ENCODE measurements at regions not wholly inside any gene's neighbourhood (a gene's known extent, or its start where the extent isn't known, plus 50 kb on each side); places are given as distances from the start of the nearest gene placed in this dataset.

DNA sequence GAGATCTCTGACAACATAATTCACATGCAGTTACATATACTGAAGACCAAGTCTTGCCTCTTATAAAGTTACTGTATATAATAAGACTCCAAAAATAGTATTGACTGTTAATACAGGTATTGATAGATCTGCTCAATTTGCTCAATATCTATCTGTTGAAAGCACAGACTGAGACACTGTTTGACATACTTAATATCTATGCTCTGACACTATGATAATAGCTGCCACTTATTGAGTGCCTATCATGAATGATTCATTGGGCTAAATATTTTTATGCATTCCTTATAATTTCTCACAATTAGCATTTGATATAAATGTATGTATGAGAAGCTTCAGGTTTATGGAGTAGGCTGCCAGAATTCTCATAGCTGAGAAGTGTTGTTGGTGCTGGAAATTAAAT lies 1600.9 kb upstream of the IGFBP7 start:
- H3K9me3 Mint-ChIP-seq: peaks cover 9% of the 10 kb centered on the region; the same call in 1 of the 3 replicates
- H3K27ac Mint-ChIP-seq: no peak overlapping the region
- Histone ChIP-seq H3K27me3 (ENCODE audit: insufficient read depth) (no peaks in the 10 kb centered on the region), H3K36me3 (ENCODE audit: insufficient read depth) (no peaks in the 10 kb centered on the region), H3F3A (replicated peaks; ENCODE audit: low read depth) (no peaks in the 10 kb centered on the region), H3K79me2 (replicated peaks; ENCODE audit: insufficient read depth) (no peaks in the 10 kb centered on the region), H3K4me2 (no peak overlapping the region), H3K27ac (ENCODE audit: low read depth) (no peak overlapping the region), H2AFZ (no peak overlapping the region), H3K4me3 (no peak overlapping the region), H3K9me2 (ENCODE audit: insufficient read depth) (no peaks in the 10 kb centered on the region), H3K4me1 (ENCODE audit: insufficient read depth) (no peaks in the 10 kb centered on the region), H4K20me1 (replicated peaks; ENCODE audit: insufficient read depth) (no peaks in the 10 kb centered on the region)
- H3K4me3 Mint-ChIP-seq: no peak overlapping the region
- no peaks in the 10 kb centered on the region for H3K4me1 Mint-ChIP-seq
- ATAC-seq (no peak), DNase-seq (ENCODE audit: low spot score) (no peak)
- no peak for TF ChIP-seq JUNB (IDR thresholded peaks at IDR 0.05; ENCODE audit: unreplicated experiment)
- TF ChIP-seq EZH2phosphoT487 (IDR thresholded peaks at IDR 0.05; ENCODE audit: unreplicated experiment): no peak
- no peak for TF ChIP-seq REST (IDR thresholded peaks at IDR 0.05; ENCODE audit: unreplicated experiment)
- TF ChIP-seq NANOG (IDR thresholded peaks at IDR 0.05; ENCODE audit: borderline replicate concordance): no peak
- TF ChIP-seq STAT1 (IDR thresholded peaks at IDR 0.05; ENCODE audit: unreplicated experiment): no peak
- TF ChIP-seq, protein P1, sequence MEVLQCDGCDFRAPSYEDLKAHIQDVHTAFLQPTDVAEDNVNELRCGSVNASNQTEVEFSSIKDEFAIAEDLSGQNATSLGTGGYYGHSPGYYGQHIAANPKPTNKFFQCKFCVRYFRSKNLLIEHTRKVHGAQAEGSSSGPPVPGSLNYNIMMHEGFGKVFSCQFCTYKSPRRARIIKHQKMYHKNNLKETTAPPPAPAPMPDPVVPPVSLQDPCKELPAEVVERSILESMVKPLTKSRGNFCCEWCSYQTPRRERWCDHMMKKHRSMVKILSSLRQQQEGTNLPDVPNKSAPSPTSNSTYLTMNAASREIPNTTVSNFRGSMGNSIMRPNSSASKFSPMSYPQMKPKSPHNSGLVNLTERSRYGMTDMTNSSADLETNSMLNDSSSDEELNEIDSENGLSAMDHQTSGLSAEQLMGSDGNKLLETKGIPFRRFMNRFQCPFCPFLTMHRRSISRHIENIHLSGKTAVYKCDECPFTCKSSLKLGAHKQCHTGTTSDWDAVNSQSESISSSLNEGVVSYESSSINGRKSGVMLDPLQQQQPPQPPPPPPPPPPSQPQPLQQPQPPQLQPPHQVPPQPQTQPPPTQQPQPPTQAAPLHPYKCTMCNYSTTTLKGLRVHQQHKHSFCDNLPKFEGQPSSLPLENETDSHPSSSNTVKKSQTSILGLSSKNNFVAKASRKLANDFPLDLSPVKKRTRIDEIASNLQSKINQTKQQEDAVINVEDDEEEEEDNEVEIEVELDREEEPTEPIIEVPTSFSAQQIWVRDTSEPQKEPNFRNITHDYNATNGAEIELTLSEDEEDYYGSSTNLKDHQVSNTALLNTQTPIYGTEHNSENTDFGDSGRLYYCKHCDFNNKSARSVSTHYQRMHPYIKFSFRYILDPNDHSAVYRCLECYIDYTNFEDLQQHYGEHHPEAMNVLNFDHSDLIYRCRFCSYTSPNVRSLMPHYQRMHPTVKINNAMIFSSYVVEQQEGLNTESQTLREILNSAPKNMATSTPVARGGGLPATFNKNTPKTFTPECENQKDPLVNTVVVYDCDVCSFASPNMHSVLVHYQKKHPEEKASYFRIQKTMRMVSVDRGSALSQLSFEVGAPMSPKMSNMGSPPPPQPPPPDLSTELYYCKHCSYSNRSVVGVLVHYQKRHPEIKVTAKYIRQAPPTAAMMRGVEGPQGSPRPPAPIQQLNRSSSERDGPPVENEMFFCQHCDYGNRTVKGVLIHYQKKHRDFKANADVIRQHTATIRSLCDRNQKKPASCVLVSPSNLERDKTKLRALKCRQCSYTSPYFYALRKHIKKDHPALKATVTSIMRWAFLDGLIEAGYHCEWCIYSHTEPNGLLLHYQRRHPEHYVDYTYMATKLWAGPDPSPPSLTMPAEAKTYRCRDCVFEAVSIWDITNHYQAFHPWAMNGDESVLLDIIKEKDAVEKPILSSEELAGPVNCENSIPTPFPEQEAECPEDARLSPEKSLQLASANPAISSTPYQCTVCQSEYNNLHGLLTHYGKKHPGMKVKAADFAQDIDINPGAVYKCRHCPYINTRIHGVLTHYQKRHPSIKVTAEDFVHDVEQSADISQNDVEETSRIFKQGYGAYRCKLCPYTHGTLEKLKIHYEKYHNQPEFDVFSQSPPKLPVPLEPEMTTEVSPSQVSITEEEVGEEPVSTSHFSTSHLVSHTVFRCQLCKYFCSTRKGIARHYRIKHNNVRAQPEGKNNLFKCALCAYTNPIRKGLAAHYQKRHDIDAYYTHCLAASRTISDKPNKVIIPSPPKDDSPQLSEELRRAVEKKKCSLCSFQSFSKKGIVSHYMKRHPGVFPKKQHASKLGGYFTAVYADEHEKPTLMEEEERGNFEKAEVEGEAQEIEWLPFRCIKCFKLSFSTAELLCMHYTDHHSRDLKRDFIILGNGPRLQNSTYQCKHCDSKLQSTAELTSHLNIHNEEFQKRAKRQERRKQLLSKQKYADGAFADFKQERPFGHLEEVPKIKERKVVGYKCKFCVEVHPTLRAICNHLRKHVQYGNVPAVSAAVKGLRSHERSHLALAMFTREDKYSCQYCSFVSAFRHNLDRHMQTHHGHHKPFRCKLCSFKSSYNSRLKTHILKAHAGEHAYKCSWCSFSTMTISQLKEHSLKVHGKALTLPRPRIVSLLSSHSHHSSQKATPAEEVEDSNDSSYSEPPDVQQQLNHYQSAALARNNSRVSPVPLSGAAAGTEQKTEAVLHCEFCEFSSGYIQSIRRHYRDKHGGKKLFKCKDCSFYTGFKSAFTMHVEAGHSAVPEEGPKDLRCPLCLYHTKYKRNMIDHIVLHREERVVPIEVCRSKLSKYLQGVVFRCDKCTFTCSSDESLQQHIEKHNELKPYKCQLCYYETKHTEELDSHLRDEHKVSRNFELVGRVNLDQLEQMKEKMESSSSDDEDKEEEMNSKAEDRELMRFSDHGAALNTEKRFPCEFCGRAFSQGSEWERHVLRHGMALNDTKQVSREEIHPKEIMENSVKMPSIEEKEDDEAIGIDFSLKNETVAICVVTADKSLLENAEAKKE (CRISPR knock-in tag; IDR thresholded peaks at IDR 0.05): no peak
- TF ChIP-seq CREB1 (CRISPR knock-in tag; IDR thresholded peaks at IDR 0.05; ENCODE audit: low read depth): no peak
- H3K36me3 Mint-ChIP-seq (ENCODE audit: low read depth): peaks cover 8% of the 10 kb centered on the region; the same call in 2 of the 3 replicates
- no peaks in the 10 kb centered on the region for H3K27me3 Mint-ChIP-seq (ENCODE audit: insufficient read depth, low read depth, poor library complexity)

Measured in GM23338 (cell line).